H9 (cell line): ENCODE measurements at regions not wholly inside any gene's neighbourhood (a gene's known extent, or its start where the extent isn't known, plus 50 kb on each side); places are given as distances from the start of the nearest gene placed in this dataset.

Experiments used
- DNase-seq: peaks from one replicate; pipeline ENCODE4 v3.0.0-alpha.2; 2017
- H2AFZ ChIP-seq: one replicate; pipeline ENCODE4 v1.6.1; 2013; ENCODE audit warnings: mild to moderate bottlenecking, low read length, control low read depth, moderate library complexity
- H2AK5ac ChIP-seq: 2 replicates; pipeline ENCODE4 v1.6.1; 2013; ENCODE audit warnings: low read length, control low read depth, mixed read lengths; ENCODE audit not compliant: insufficient read length
- H2BK120ac ChIP-seq: one replicate; pipeline ENCODE4 v1.6.1; 2013; ENCODE audit warnings: low read depth, mild to moderate bottlenecking, low read length, control low read depth, inconsistent platforms; ENCODE audit not compliant: poor library complexity, severe bottlenecking
- H2BK12ac ChIP-seq: 2 replicates; pipeline ENCODE4 v1.6.1; 2013; ENCODE audit warnings: low read length, control low read depth, mixed read lengths, low read depth; ENCODE audit not compliant: insufficient read length
- H2BK15ac ChIP-seq: 2 replicates; pipeline ENCODE4 v1.6.1; 2013; ENCODE audit warnings: low read depth, low read length, control low read depth
- H2BK20ac ChIP-seq: one replicate; pipeline ENCODE4 v1.6.1; 2013; ENCODE audit warnings: low read depth, mild to moderate bottlenecking, low read length, control low read depth, inconsistent platforms; ENCODE audit not compliant: poor library complexity, severe bottlenecking
- H2BK5ac ChIP-seq: 2 replicates; pipeline ENCODE4 v1.6.1; 2013; ENCODE audit warnings: low read length, control low read depth, mixed read lengths; ENCODE audit not compliant: insufficient read length
- H3K14ac ChIP-seq: 2 replicates; pipeline ENCODE4 v1.6.1; 2013; ENCODE audit warnings: low read length, control low read depth; ENCODE audit not compliant: insufficient read depth
- H3K18ac ChIP-seq: 2 replicates; pipeline ENCODE4 v1.6.1; 2013; ENCODE audit warnings: low read depth, mild to moderate bottlenecking, mixed read lengths, low read length, control low read depth; ENCODE audit not compliant: insufficient read length
- H3K23ac ChIP-seq: 2 replicates; pipeline ENCODE4 v1.6.1; 2013; ENCODE audit warnings: low read length, control low read depth, mixed read lengths, low read depth; ENCODE audit not compliant: insufficient read length
- H3K23me2 ChIP-seq: 2 replicates; pipeline ENCODE4 v1.6.1; 2013; ENCODE audit warnings: low read depth, mild to moderate bottlenecking, mixed read lengths, low read length, control low read depth; ENCODE audit not compliant: insufficient read length, poor library complexity, severe bottlenecking
- H3K27ac ChIP-seq: 2 replicates; pipeline ENCODE4 v1.5.1; 2013; ENCODE audit warnings: low read length, control low read depth, mixed read lengths, low read depth; ENCODE audit not compliant: insufficient read length
- H3K27me3 ChIP-seq: 2 replicates; pipeline ENCODE4 v1.6.1; 2013; ENCODE audit warnings: low read length, control low read depth, inconsistent platforms; ENCODE audit not compliant: insufficient read depth
- H3K4ac ChIP-seq: 2 replicates; pipeline ENCODE4 v1.6.1; 2013; ENCODE audit warnings: low read depth, mild to moderate bottlenecking, control low read depth, inconsistent platforms, low read length, moderate library complexity
- H3K4me1 ChIP-seq: 2 replicates; pipeline ENCODE4 v1.6.1; 2013; ENCODE audit warnings: low read length, control low read depth, inconsistent platforms; ENCODE audit not compliant: insufficient read depth
- H3K4me2 ChIP-seq: 2 replicates; pipeline ENCODE4 v1.6.1; 2013; ENCODE audit warnings: low read length, control low read depth, mixed read lengths; ENCODE audit not compliant: insufficient read length, insufficient read depth
- H3K56ac ChIP-seq: 2 replicates; pipeline ENCODE4 v1.6.1; 2013; ENCODE audit warnings: low read depth, mild to moderate bottlenecking, mixed read lengths, low read length, control low read depth; ENCODE audit not compliant: insufficient read length
- H3K79me1 ChIP-seq: 2 replicates; pipeline ENCODE4 v1.6.1; 2013; ENCODE audit warnings: low read depth, mild to moderate bottlenecking, moderate library complexity, low read length, control low read depth, inconsistent platforms; ENCODE audit not compliant: insufficient read depth, poor library complexity, severe bottlenecking
- H3K79me2 ChIP-seq: 2 replicates; pipeline ENCODE4 v1.6.1; 2013; ENCODE audit warnings: low read length, control low read depth, inconsistent platforms; ENCODE audit not compliant: insufficient read depth
- H3K9ac ChIP-seq: 2 replicates; pipeline ENCODE4 v1.6.1; 2013; ENCODE audit warnings: low read length, control low read depth, mixed read lengths; ENCODE audit not compliant: insufficient read length; ENCODE audit errors: extremely low read depth
- H3K9me3 ChIP-seq: one replicate; pipeline ENCODE4 v1.6.1; 2013; ENCODE audit warnings: low read depth, low read length, inconsistent platforms; ENCODE audit not compliant: control insufficient read depth
- H3T11ph ChIP-seq: one replicate; pipeline ENCODE4 v1.6.1; 2013; ENCODE audit warnings: mild to moderate bottlenecking, low read length, control low read depth, inconsistent platforms
- H4K20me1 ChIP-seq: one replicate; pipeline ENCODE4 v1.6.1; 2013; ENCODE audit not compliant: control insufficient read depth, insufficient read length, insufficient read depth
- H4K5ac ChIP-seq: 2 replicates; pipeline ENCODE4 v1.6.1; 2013; ENCODE audit warnings: low read depth, mild to moderate bottlenecking, mixed read lengths, low read length, control low read depth; ENCODE audit not compliant: insufficient read length
- H4K8ac ChIP-seq: replicated peaks from 2 replicates; pipeline ENCODE4 v1.6.1; 2013; ENCODE audit warnings: low read length, control low read depth, mixed read lengths, low read depth; ENCODE audit not compliant: insufficient read length
- H4K91ac ChIP-seq: 2 replicates; pipeline ENCODE4 v1.6.1; 2013; ENCODE audit warnings: low read depth, mild to moderate bottlenecking, moderate library complexity, mixed read lengths, low read length, control low read depth; ENCODE audit not compliant: insufficient read length
- H3K27ac Mint-ChIP-seq, 3 experiments: 2 replicates in 2 of 3; 3 replicates in 1 of 3; pipeline ENCODE4 v1.8.0; 2020 to 2021; ENCODE audit warnings: mixed read lengths in 3 of 3, mild to moderate bottlenecking in 1 of 3, moderate library complexity in 1 of 3
- H3K27me3 Mint-ChIP-seq: 2 replicates; pipeline ENCODE4 v1.8.0; 2021; ENCODE audit warnings: low read depth, mild to moderate bottlenecking, moderate library complexity, mixed read lengths
- H3K36me3 Mint-ChIP-seq, 3 experiments: 2 replicates in 2 of 3; 3 replicates in 1 of 3; pipeline ENCODE4 v1.8.0; 2020 to 2021; ENCODE audit warnings: low read depth in 3 of 3, mixed read lengths in 3 of 3; ENCODE audit not compliant: insufficient read depth in 1 of 3
- H3K4me1 Mint-ChIP-seq, 2 experiments: 2 replicates each; pipeline ENCODE4 v1.8.0; 2020; ENCODE audit warnings: mixed read lengths in 2 of 2
- H3K4me3 Mint-ChIP-seq, 2 experiments: 2 replicates in 1 of 2; 3 replicates in 1 of 2; pipeline ENCODE4 v1.8.0; 2020 to 2021; ENCODE audit warnings: mild to moderate bottlenecking in 2 of 2, mixed read lengths in 2 of 2, moderate library complexity in 1 of 2
- H3K9me3 Mint-ChIP-seq, 2 experiments: 2 replicates in 1 of 2; 3 replicates in 1 of 2; pipeline ENCODE4 v1.8.0; 2020; ENCODE audit warnings: mild to moderate bottlenecking in 2 of 2, mixed read lengths in 2 of 2, moderate library complexity in 1 of 2
- WGBS: extraction: QIAGEN DNeasy Blood & Tissue Kit; methylation state at CpG from one replicate; pipeline ENCODE4 v1.1.7; 2013; ENCODE audit warnings: missing lambda C conversion rate, low lambda C conversion rate, mixed read lengths; ENCODE audit not compliant: insufficient read length; ENCODE audit errors: extremely low coverage; 5-methylcytosine and 5-hydroxymethylcytosine counted together
- TF ChIP-seq, protein P1 (sequence below): fragments of 200-600 bp; sonication (generic); conservative IDR thresholded peaks from 3 replicates; pipeline ENCODE4 v1.8.0; 2021; ENCODE audit warnings: antibody characterized with exemption, mild to moderate bottlenecking

DNA sequence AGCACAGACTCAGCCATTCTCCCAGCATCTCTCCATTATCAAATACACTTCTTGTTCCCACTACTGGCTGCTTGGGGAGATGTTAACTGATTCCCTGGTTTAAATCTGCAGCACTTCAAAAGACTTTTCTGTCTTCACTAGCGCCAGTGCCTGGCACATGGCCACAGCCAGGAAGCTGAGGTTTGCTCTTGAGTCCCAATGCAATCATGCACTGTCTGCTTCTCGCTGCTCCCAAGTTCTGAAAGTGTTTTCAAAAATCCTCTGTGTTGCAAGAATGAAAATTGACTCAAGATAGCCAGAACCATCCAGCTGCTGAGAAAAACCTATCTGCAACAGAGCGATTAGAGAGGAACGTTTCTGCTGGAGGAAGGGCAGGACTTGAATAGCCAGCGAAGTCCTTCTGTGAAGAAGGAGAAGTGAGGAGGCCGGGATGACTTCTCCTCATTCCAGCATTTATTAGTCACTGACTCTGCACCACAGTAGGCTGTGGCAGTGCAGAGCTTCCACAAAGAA lies 358.4 kb upstream of the NR2F2 start:
- H2BK12ac ChIP-seq, result no peak overlapping the region
- H3K4me3 Mint-ChIP-seq, result no peak overlapping the region
- H3K9me3 ChIP-seq, result no peaks in the 10 kb centered on the region
- no peak overlapping the region for H3T11ph ChIP-seq
- no peaks in the 10 kb centered on the region for H3K23me2 ChIP-seq
- H3K4me1 Mint-ChIP-seq, result no peaks in the 10 kb centered on the region
- no peaks in the 10 kb centered on the region for H3K79me2 ChIP-seq
- WGBS, result no CpG with 5 or more reads among the region's 6 CpGs
- H3K23ac ChIP-seq, result no peak overlapping the region
- no peaks in the 10 kb centered on the region for H3K79me1 ChIP-seq
- H2BK120ac ChIP-seq, result no peak overlapping the region
- no peaks in the 10 kb centered on the region for H4K20me1 ChIP-seq
- no peaks in the 10 kb centered on the region for H3K4me1 ChIP-seq
- no peak overlapping the region for H4K8ac ChIP-seq
- no peaks in the 10 kb centered on the region for H3K9me3 Mint-ChIP-seq
- no peak overlapping the region for H3K4me2 ChIP-seq
- no peak for DNase-seq
- H3K27ac ChIP-seq, result no peak overlapping the region
- no peak overlapping the region for H3K14ac ChIP-seq
- peaks cover 8% of the 10 kb centered on the region for H3K27me3 Mint-ChIP-seq
- TF ChIP-seq, protein P1, sequence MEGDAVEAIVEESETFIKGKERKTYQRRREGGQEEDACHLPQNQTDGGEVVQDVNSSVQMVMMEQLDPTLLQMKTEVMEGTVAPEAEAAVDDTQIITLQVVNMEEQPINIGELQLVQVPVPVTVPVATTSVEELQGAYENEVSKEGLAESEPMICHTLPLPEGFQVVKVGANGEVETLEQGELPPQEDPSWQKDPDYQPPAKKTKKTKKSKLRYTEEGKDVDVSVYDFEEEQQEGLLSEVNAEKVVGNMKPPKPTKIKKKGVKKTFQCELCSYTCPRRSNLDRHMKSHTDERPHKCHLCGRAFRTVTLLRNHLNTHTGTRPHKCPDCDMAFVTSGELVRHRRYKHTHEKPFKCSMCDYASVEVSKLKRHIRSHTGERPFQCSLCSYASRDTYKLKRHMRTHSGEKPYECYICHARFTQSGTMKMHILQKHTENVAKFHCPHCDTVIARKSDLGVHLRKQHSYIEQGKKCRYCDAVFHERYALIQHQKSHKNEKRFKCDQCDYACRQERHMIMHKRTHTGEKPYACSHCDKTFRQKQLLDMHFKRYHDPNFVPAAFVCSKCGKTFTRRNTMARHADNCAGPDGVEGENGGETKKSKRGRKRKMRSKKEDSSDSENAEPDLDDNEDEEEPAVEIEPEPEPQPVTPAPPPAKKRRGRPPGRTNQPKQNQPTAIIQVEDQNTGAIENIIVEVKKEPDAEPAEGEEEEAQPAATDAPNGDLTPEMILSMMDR, result no peak
- no peak overlapping the region for H3K56ac ChIP-seq
- no peaks in the 10 kb centered on the region for H3K36me3 Mint-ChIP-seq
- no peak overlapping the region for H2BK15ac ChIP-seq
- H4K91ac ChIP-seq, result no peak overlapping the region
- no peaks in the 10 kb centered on the region for H3K27me3 ChIP-seq
- no peak overlapping the region for H2AFZ ChIP-seq
- no peak overlapping the region for H3K18ac ChIP-seq
- H2BK5ac ChIP-seq, result no peak overlapping the region
- no peak overlapping the region for H3K27ac Mint-ChIP-seq
- H4K5ac ChIP-seq, result no peak overlapping the region
- no peak overlapping the region for H3K9ac ChIP-seq
- H2BK20ac ChIP-seq, result no peak overlapping the region
- no peak overlapping the region for H2AK5ac ChIP-seq
- H3K4ac ChIP-seq, result no peak overlapping the region
